ENCODE measurements at regions not wholly inside any gene's neighbourhood (a gene's known extent, or its start where the extent isn't known, plus 50 kb on each side); places are given as distances from the start of the nearest gene placed in this dataset.

DNA sequence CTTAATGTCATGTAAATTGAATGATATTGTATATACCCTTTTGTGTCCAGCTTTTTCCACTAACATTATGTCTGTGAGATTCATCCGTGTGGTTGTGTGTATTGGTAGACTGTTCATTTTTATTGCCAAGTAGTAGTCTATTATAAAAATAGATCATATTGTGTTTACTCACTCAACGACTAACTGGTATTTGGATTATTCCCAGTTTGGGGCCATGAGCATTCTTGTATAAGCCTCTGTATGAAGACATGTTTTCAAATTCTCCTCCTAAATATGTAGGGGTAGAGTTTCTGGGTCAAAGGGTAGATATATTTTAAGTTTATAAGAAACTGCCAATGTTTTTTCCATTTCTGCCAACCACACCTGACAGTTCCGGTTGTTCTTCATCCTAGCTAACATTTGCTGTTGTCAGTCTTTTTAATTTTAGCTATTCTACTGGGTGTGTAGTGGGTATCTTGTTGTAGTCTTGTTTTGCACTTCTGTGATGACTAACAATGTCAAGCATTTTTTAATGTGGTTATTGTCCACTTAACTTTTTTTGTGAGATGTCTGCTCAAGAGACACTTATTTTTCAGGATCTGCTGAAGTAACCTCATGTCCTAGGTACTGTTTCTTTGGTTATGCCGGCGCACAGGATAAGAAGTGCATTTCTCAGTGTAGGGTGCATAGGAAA, 93.2 kb downstream of the DACT1 start:
- Histone ChIP-seq H3K36me3 (no peaks in the 10 kb centered on the region), H3K4me1 (peaks cover 0 to 7% of the 10 kb centered on the region in 2 donors), H3K27me3 (no peaks in the 10 kb centered on the region), H3K27ac (peak overlapping the region in 1 of 2 donors; percentile 5), H3K9me3 (no peaks in the 10 kb centered on the region), H3K4me3 (no peak overlapping the region)
- DNase-seq (ENCODE audit: low spot score) = no peak
- TF ChIP-seq CTCF (IDR thresholded peaks at IDR 0.05) = no peak

DNA sequence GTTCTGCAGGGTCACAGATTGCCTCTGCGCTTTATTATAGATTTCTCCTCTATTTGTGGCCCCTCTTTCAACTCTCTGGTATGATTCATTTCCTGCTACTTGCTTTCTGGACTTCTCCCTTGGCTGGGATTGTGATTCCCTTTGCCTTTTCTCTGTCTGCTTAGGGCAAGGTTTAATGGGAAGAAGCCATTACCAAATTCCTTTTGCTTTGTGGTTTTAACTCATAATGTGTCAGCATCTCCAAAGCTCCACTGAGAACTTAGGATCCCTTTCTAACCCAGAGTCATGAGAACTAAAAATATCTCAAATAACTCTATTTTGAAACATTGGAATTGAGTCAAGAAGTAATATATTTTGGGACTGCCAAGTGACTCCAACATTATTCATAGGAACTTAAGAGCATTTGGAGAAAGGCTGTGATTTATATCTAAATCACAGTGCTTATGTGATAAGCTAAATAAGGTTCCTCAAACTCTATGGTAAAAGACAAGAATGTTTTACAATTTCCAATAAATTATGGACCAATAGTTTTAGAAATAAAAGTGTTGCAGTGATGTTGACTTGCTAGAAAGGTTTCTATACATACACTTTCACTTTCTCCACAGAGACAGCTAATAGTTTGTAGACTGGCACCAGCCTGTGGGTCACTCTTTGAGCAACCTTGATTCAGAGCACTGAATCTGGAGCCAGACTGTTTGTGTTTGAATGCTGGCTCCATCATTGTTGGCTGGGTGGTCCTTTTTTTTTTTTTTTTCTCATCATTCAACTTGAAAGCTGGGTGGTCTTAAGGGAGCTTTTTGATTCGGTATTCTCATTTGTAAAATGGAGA, 93.9 kb downstream of the DACT1 start:
- Histone ChIP-seq H3K27me3 (no peaks in the 10 kb centered on the region), H3K4me3 (no peak overlapping the region), H3K36me3 (no peaks in the 10 kb centered on the region), H3K9me3 (no peaks in the 10 kb centered on the region), H3K27ac (peak overlapping the region in 1 of 2 donors; percentile 35), H3K4me1 (peaks cover 0 to 7% of the 10 kb centered on the region in 2 donors)
- no peak for TF ChIP-seq CTCF (IDR thresholded peaks at IDR 0.05)
- no peak for DNase-seq (ENCODE audit: low spot score)

DNA sequence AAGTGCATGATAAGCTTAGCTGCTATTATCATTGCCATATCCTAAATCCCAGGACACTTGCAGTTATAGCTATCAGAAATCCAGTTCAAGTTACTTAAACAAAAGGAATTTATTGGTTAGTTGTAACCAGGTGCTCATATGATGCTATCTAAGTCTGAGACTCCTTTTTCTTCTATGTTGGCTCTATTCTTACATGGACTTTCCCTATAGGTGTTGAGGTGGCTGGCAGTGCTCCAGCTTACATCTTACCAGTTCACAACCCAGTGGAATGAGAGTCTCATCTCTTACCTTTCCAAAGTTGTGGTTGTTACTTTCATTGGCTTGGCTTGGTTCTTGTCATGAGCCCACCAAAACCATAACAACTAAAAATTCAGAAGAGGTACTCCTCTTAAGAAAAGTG, 94.6 kb downstream of the DACT1 start:
- no peak for TF ChIP-seq CTCF (IDR thresholded peaks at IDR 0.05)
- H3K4me1 ChIP-seq = peaks cover 0 to 7% of the 10 kb centered on the region in 2 donors
- H3K36me3 ChIP-seq = no peaks in the 10 kb centered on the region
- H3K4me3 ChIP-seq = no peak overlapping the region
- H3K9me3 ChIP-seq = no peaks in the 10 kb centered on the region
- no peaks in the 10 kb centered on the region for H3K27me3 ChIP-seq
- no peak for DNase-seq (ENCODE audit: low spot score)
- no peak overlapping the region for H3K27ac ChIP-seq

GRCh38 chr14:58733451-58734208, 95.9 kb downstream of the DACT1 start:
- DNase-seq (ENCODE audit: low spot score) = no peak

GRCh38 chr14:58735596-58735995, 97.8 kb downstream of the DACT1 start:
- Histone ChIP-seq H3K9me3 (no peaks in the 10 kb centered on the region), H3K27ac (no peak overlapping the region), H3K36me3 (no peaks in the 10 kb centered on the region), H3K27me3 (no peaks in the 10 kb centered on the region), H3K4me1 (peaks cover 0 to 7% of the 10 kb centered on the region in 2 donors), H3K4me3 (no peak overlapping the region)
- no peak for DNase-seq (ENCODE audit: low spot score)
- no peak for TF ChIP-seq CTCF (IDR thresholded peaks at IDR 0.05)

More at GRCh38 chr14:58733451-58734208, 95.9 kb downstream of the DACT1 start:
- Histone ChIP-seq H3K36me3 (no peaks in the 10 kb centered on the region), H3K27me3 (no peaks in the 10 kb centered on the region), H3K27ac (no peak overlapping the region), H3K9me3 (no peaks in the 10 kb centered on the region), H3K4me3 (no peak overlapping the region), H3K4me1 (peaks cover 0 to 7% of the 10 kb centered on the region in 2 donors)
- TF ChIP-seq CTCF (IDR thresholded peaks at IDR 0.05) = no peak

All from right atrium auricular region (tissue), 2 donors.